H54 (cell line): ENCODE measurements at regions not wholly inside any gene's neighbourhood (a gene's known extent, or its start where the extent isn't known, plus 50 kb on each side); places are given as distances from the start of the nearest gene placed in this dataset.

Experiments
- DNase-seq: peaks from one replicate; pipeline ENCODE4 v3.0.0; 2011; ENCODE audit warnings: low spot score, mixed read lengths; ENCODE audit not compliant: insufficient read length
- FAIRE-seq: peaks from 3 replicates; lab custom pipeline; 2011; peaks lifted over from hg19 to GRCh38; lab: Jason Lieb, UNC
- POLR2A ChIP-seq: IDR thresholded peaks from 2 replicates; pipeline ENCODE4 v1.6.1; 2011; ENCODE audit warnings: low read depth, mild to moderate bottlenecking, low read length

DNA sequence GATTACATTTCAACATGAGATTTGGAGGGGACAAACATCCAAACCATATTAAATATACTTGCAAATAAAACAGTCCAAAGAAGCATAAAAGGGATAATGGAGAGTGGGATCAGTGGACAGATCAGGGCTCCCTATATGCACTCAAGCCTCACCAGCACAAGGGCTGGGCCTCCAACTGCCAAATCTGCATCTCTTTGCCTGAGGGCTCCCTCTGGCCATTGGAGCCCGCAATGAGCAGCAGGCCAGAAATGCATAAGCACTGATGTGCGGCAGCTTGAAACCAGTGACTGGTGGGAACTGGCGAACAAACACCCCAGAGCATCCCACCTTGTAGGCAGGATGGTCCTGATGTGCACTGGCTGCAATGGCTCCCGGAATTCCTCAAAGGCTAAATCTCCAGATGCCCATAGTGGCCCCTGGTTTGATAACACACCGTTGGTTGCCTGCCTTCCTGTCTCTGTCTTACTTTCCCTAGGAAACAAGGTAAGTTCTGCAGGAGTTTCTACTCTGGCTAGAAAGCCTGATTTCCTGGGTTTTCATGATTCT, 55.9 kb upstream of the POMGNT2 start:
- no peak for FAIRE-seq
- TF ChIP-seq POLR2A: no peak
- DNase-seq: no peak

DNA sequence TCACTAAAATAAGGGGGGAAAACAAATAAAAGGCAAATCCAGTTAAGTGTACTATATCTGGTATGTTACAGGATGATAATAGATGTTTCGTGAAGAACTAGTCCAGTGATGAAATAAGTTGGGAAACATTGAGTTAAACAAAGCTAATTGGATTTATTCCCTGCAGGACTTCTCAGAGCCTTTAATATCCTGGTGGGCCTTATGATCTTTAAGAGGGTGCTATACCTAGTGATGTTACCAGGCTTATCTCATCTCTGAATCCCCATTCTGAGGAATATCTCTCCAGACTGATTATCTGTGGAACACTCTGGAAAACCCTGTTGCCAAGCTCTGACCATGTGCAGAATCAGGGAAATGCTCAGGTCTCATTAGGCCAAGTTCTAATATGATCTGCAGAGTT, 54.8 kb upstream of the POMGNT2 start:
- DNase-seq (no peak), FAIRE-seq (no peak)
- TF ChIP-seq POLR2A: no peak

DNA sequence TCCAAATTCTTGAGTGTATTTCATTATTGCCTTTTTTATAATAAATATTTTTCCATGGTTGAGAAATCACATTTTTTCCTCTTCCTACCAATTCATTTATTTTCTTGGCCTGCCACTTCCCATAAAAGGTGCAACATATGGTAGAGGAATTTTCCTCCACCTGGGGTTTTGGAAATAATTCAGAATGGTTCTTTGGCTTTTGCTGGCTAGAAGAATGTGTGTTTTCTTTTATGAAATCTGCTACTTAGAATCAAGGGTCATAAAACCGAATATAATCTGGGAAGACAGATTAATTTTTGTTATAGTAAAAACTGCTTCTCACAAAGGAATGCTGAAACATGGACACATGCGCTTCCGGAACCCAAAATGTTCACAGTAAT, 54.0 kb upstream of the POMGNT2 start:
- FAIRE-seq (no peak), DNase-seq (no peak)
- TF ChIP-seq POLR2A: no peak

DNA sequence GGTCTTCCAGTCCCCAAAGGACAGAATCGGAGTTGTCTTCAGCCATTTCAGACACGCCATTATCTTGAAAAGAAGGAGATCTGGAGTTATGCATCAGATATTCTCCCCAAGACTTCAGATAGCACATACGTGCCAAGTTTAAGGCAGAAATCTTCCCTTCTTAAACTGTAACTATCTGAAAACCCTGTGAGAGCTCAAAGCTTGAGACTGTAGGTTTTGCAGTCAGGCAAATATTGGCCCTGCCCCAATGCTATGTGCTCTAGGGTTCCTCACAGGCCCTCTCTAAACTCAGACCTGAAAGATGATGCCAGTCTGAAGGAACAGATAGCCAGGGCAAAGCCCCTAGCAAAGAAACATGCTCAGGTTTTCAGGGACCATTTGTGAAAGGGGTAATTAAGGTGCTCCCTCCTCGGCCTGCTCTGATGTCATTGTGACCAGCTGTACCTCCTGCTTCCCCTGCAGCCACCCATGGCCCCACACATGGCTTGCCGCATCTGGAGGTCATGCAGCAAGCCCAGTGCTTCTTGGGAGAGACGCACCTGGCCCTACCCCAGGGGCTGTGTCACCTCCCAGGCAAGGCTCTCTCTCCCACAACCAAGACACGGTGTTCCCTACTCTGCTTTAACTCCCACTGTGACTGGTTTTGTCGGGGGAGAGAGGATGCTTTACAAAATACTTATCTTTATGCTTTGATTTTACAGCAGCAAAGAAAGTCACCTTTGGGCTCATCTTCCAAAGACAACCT, 53.4 kb upstream of the POMGNT2 start:
- DNase-seq: no peak
- FAIRE-seq: no peak
- TF ChIP-seq POLR2A: no peak

DNA sequence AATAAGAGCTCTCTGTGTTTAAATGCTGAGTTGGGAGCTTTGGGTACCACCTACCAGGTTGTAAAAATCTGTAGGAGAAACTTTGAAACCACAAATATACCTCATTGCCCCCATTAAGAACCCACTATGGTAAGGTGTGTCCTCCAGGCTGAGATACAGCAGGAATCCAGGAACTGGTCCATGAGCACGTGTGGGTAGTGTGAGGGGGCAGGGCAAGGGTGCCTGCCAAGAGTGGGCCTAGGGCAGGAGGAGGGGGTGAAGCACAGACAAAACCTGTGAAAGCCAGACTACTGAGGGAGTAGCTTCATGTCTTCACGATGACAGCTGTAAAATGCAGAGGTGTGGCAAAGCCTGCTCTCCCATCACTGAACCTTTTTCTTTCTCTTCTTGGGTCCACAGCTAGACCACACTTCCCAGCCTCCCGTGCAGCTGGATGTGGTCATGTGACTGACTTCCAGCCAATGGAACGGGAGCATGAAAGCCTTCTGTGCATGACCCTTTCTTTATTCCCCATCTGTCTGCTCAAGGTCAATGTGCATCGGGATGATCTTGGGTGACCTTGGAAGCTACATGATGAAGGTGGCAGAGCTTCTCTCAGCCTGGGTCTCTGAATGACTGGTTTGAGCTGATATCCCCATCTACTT, 51.1 kb upstream of the POMGNT2 start:
- DNase-seq: no peak
- FAIRE-seq: no peak
- no peak for TF ChIP-seq POLR2A

DNA sequence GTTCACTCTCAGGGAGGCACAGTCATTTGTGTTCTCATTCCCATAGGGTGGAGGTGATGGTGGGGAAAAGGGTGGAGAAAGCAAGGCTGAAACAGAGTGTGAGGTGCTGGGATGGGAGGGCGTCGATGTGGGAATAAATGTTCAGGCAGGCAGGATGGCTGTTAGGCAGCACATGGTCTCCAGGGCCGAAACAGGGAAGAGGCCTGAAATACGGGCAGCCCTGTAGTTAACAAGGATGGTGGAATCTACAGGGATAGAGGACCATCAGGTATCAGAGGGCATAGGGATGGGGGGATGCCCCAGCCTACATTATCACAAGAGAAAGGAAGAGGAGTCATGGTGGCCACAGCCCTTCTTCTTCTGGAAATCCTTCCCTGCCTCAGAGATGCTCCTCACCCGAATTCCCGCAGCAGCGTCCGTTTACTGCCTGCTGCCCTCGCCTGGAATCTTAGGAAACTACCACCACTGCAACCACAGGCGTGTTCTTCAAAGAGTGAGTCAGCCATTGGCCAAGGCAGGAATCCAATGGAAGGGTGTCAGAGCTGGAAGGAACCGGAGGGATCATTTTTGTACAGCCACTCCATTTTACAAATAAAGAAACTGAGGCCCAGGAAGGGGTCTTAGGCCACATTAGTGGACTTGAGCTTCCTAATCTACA, 49.7 kb upstream of the POMGNT2 start:
- peak; percentile 70 for DNase-seq
- no peak for TF ChIP-seq POLR2A
- FAIRE-seq: peak; percentile 75
